ENCODE measurements at regions not wholly inside any gene's neighbourhood (a gene's known extent, or its start where the extent isn't known, plus 50 kb on each side); places are given as distances from the start of the nearest gene placed in this dataset.

DNA sequence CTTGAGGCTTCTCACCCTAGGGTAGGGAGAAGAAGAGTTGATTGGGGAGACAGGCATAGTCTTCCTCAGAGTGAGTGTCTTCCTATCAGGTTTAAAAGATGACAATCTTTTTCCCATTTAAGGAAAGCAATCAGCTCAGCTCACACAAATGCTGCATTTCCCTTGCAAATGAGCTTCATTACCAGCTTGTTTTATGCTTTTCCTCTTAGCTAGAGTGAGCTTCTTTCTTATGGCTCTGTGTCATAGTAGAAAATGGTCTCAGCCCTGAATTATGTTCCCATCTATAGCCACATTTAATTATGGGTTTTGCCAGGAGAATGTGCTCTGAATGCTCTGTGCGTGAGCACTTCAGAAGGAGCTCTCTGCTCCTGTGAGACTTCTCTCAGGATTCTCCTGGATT is 112.8 kb upstream of the NCK2 start:
- TF ChIP-seq, protein P1, sequence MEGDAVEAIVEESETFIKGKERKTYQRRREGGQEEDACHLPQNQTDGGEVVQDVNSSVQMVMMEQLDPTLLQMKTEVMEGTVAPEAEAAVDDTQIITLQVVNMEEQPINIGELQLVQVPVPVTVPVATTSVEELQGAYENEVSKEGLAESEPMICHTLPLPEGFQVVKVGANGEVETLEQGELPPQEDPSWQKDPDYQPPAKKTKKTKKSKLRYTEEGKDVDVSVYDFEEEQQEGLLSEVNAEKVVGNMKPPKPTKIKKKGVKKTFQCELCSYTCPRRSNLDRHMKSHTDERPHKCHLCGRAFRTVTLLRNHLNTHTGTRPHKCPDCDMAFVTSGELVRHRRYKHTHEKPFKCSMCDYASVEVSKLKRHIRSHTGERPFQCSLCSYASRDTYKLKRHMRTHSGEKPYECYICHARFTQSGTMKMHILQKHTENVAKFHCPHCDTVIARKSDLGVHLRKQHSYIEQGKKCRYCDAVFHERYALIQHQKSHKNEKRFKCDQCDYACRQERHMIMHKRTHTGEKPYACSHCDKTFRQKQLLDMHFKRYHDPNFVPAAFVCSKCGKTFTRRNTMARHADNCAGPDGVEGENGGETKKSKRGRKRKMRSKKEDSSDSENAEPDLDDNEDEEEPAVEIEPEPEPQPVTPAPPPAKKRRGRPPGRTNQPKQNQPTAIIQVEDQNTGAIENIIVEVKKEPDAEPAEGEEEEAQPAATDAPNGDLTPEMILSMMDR (tag by site-specific recombination; IDR thresholded peaks at IDR 0.05), result no peak
- TF ChIP-seq ZBTB17 (tag by site-specific recombination; IDR thresholded peaks at IDR 0.05) (no peak), TCF7L2 (IDR thresholded peaks at IDR 0.05; ENCODE audit: borderline replicate concordance, low read depth, low read length) (no peak)
